AML-193 (cell line): ENCODE measurements at regions not wholly inside any gene's neighbourhood (a gene's known extent, or its start where the extent isn't known, plus 50 kb on each side); places are given as distances from the start of the nearest gene placed in this dataset.

Experiments
- DNase-seq, 2 experiments: peaks; one replicate each; lab custom pipeline; 2025; lab: John Stamatoyannopoulos, UW

GRCh38 chr19:30153326-30154210 is 211.5 kb downstream of the URI1 start:
- no peak for DNase-seq

DNA sequence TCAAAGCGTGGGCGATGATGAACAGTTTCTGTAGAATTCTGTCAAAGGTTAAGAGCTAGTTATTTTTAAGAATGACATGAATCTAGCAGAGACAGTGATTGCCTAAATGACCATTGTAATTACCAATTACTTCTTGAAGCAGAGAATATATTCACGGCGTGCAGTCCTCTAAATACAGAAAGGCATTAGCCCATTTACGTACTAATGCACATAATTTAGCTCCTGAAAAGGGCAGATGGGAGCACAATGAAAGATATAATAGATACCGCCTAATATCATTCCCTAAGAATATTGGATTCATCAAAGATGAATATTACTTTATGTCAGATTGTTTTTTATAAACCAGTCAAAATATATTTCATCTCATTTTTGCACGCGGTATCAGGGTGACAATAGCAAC is 212.4 kb downstream of the URI1 start:
- DNase-seq, result no peak

DNA sequence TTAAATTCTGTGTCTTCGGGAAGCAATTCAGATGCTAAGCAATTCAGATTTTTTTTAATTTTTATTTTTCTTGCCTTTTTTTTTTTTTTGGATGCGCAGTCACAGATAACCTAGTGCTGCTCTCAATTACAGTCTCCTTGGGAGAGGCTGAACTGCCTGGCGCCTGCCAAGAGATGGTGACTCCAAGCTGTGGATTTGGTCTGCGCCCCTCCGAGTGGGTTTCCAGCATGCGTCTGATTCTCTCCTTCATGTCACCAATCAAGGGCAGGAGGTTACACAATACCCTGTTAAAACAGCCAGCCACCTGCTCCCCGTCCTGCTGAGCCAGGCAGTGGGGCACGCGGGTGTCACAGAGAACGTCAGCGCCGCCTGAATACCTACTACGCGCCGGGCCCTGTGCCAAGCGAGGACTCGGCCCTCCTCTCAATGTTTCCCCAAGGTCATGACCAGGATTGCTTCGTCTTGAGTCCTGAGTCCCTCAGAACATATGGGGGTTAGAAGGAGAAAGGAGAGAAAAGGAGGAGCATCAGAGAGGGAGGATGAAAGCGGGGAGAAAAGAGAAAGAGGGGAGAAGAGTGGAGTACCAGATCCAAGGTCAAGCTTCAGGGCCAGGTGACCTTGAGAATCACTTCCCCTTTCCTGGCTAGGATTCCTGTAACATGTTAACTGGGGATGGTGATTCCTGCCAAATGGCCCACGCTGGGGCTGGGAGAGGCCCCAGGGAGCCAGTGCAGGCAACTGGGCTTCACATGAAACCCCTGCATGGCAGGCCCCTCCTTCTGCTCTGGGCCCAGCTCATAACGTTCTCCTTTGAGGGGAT is 213.6 kb downstream of the URI1 start:
- no peak for DNase-seq

GRCh38 chr19:30156646-30157045 is 214.6 kb downstream of the URI1 start:
- no peak for DNase-seq

DNA sequence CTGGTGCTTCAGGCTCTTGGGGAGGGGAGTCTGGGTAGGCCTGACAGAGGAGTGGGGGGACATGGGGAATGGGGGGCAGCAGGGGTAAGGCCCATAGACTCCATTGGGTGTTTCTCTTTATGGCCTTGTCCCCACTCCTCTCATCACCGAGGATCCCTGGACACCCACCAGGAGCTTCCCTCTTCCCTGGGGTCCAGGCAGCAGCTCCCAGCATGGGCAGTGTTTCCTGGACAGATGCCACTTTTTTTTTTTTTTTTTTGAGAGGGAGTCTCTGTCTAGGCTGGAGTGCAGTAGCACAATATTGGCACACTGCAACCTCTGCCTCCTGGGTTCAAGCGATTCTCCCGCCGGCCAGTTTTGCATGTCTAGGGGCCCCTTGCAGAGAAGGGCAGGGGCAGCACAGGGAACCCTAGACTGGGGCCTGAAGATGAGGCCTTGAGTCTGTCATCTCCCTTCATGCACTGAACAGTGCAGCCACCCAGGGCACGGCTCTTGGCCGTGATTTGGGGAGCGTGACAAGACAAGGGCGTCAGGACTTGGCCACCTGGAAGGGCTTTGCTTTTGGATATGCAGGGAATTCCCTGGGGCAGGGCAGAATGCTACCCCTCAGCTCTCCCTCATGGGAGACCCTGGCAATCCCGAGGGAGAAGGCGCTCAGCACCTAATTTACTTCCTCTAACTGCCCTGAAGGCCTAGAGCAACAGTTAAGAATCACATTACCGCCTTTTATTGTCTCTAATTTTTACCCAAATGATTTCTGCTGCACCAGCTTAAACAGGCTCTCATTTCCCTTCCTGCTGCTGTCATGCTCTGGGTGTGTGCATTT is 213.9 kb upstream of the ZNF536 start:
- DNase-seq, result no peak

- DNase-seq, result no peak
These were observed 213.3 kb upstream of the ZNF536 start for GRCh38 chr19:30158893-30159245.

DNA sequence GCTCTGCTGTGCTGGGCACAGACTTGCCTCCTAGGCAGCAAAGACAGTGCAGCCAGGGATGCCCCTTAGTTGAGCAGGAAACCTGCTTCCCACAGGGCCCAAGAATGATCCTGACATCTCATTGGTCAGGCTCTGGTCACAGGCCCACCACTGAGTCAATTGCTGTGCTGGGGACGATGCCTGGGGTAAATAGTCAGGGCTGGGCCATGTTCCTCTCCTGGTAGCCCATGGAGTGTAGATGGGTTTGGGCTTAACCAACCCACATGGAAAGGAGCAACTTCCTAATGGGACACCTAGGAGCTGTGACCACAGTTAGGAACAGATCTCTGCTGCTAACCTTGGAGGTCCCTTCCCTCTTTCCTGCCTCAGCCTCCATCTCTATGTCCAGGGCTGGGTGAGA is 212.5 kb upstream of the ZNF536 start:
- DNase-seq, result no peak

- no peak for DNase-seq
These were observed 211.8 kb upstream of the ZNF536 start for GRCh38 chr19:30160426-30160825.

- DNase-seq, result no peak
These were observed 211.0 kb upstream of the ZNF536 start for GRCh38 chr19:30161021-30161655.

DNA sequence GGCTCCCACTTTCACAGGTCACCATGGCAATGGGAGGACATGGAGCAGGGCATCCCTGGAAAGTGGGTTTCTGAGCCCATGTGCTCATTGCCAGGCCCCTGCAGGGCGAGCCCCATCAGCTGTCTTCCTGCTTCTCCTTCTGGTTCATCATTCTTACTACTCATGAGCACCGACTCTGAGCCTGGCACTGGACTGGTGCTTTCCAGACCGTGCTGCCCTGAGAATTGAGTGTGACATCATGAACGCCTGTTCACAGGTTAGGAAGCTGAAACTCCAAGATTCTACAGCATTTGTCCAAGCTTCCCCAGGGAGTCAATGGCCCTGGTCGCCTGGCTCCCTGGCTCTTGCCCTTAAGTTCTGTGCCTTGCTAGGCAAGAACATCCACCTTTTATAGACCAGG is 210.4 kb upstream of the ZNF536 start:
- no peak for DNase-seq

DNA sequence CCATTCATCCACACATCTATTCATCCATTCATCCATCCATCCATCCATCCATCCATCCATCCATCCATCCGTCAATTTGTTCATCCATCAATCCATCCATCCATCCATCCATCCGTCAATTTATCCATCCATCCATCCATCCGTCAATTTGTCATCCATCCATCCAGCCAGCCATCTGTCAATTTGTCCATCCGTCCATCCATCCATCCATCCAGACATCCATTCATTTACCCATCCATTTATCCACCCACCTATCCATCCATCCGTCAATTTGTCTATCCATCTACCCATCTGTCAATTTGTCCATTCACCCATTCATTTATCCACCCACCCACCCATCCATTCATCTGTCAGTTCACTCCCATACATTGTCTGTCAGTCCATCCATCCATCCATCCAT is 209.5 kb upstream of the ZNF536 start:
- no peak for DNase-seq

GRCh38 chr19:30163663-30164062 is 208.5 kb upstream of the ZNF536 start:
- no peak for DNase-seq

GRCh38 chr19:30165228-30165813 is 206.9 kb upstream of the ZNF536 start:
- DNase-seq, result no peak

GRCh38 chr19:30167206-30167868 is 204.8 kb upstream of the ZNF536 start:
- no peak for DNase-seq

DNA sequence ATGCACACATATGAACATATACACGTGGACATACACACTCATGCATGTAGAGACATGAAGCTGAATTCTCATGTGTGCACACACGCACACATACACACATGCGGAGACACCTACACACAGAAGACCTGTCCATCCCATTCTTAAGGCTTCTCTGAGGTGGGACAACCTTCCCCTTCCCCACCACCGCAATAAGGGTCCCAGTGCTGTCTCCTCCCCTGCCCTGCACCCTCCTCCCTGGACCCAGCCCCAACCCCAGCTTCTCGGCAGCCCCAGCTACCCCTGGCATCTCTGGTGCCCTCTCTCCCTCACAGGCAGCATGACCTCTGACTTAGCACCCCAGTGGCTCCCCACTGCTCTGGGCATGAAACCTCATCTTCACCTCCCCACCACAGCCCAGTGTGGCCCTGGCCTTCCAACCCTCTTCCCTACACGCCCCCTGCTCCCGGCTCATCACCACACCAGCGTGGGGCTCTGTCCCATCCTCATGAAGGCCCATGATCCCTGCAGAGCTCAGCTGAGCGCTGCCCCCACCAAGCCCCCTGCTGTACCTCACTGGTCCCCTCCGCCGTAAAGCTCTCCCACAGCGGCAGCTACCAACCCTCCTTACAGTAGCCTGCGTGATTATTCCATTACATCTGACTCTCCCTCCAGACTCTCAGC is 204.1 kb upstream of the ZNF536 start:
- DNase-seq, result no peak

- DNase-seq, result no peak
These were observed 203.4 kb upstream of the ZNF536 start for GRCh38 chr19:30168760-30169159.

GRCh38 chr19:30169196-30169900 is 202.8 kb upstream of the ZNF536 start:
- DNase-seq, result no peak

GRCh38 chr19:30170081-30170480 is 202.1 kb upstream of the ZNF536 start:
- DNase-seq, result no peak

DNA sequence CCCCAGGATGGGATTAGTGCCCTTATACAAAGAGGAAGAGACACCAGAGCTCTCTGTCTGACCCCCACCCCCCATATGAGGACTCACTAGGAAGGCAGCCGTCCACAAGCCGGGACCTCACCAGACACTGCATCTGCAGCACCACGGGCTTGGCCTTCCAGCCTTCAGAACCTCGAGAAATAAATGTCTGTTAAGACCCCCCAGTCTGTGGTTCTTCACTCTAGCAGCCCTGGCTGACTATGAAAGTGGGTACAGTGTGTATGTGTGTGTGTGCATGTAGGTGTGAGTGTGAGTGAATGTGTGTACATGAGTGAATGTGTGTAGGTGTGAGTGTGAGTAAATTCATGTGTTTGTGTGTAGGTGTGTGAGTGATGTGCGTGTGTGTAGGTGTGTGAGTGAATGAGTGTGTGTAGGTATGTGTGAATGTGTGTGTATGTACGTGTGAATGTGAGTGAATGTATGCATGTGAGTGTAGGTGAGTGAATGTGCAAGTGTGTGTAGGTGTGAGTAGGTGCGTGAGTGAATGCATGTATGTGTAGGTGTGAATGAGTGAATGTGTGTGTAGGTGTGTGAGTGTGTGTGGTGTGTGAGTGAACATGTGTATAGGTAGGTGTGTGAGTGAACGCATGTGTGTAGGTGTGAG is 201.6 kb upstream of the ZNF536 start:
- DNase-seq, result no peak
